ENCODE measurements at regions not wholly inside any gene's neighbourhood (a gene's known extent, or its start where the extent isn't known, plus 50 kb on each side); places are given as distances from the start of the nearest gene placed in this dataset.

DNA sequence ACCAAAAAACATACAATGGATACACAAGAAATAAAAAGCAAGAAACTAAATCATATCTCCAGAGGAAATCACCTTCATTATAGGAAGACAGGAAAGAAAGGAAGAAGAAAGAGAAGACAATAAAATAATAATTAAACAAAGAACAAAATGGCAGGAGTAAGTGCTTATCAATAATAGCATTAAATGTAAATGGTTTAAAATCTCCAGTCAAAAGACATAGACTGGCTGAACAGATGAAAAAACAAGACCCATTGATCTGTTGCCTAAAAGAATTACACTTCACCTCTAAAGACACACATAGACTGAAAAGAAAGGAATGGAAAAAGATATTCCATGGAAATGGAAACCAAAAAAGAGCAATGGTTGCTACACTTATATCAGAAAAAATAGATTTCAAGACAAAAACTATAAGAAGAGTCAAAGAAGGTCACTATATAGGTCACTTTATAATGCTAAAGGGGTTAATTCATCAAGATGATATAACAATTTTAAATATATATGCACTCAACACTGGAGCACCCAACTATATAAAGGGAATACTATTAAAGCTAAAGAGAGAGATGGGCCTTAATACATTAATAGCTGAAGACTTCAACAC lies 118.4 kb upstream of the SESN3 start:
- TF ChIP-seq, protein P1, sequence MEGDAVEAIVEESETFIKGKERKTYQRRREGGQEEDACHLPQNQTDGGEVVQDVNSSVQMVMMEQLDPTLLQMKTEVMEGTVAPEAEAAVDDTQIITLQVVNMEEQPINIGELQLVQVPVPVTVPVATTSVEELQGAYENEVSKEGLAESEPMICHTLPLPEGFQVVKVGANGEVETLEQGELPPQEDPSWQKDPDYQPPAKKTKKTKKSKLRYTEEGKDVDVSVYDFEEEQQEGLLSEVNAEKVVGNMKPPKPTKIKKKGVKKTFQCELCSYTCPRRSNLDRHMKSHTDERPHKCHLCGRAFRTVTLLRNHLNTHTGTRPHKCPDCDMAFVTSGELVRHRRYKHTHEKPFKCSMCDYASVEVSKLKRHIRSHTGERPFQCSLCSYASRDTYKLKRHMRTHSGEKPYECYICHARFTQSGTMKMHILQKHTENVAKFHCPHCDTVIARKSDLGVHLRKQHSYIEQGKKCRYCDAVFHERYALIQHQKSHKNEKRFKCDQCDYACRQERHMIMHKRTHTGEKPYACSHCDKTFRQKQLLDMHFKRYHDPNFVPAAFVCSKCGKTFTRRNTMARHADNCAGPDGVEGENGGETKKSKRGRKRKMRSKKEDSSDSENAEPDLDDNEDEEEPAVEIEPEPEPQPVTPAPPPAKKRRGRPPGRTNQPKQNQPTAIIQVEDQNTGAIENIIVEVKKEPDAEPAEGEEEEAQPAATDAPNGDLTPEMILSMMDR (IDR thresholded peaks at IDR 0.05): no peak
- TF ChIP-seq RCOR1 (IDR thresholded peaks at IDR 0.05; ENCODE audit: low read length) (no peak), JUND (IDR thresholded peaks at IDR 0.05) (no peak), YY1 (IDR thresholded peaks at IDR 0.05; ENCODE audit: low read depth) (no peak), POLR2AphosphoS5 (IDR thresholded peaks at IDR 0.05; ENCODE audit: low read depth, low read length) (no peak), EZH2phosphoT487 (IDR thresholded peaks at IDR 0.05; ENCODE audit: borderline replicate concordance, low read depth) (no peak), RFX5 (IDR thresholded peaks at IDR 0.05; ENCODE audit: low read length) (no peak), CHD2 (IDR thresholded peaks at IDR 0.05; ENCODE audit: low read length, partially characterized antibody) (no peak)
- TF ChIP-seq, protein P2, sequence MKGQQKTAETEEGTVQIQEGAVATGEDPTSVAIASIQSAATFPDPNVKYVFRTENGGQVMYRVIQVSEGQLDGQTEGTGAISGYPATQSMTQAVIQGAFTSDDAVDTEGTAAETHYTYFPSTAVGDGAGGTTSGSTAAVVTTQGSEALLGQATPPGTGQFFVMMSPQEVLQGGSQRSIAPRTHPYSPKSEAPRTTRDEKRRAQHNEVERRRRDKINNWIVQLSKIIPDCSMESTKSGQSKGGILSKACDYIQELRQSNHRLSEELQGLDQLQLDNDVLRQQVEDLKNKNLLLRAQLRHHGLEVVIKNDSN (IDR thresholded peaks at IDR 0.05; ENCODE audit: borderline replicate concordance, low read depth): no peak
- TF ChIP-seq, protein P3, sequence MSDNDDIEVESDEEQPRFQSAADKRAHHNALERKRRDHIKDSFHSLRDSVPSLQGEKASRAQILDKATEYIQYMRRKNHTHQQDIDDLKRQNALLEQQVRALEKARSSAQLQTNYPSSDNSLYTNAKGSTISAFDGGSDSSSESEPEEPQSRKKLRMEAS (IDR thresholded peaks at IDR 0.05; ENCODE audit: low read depth): no peak
